GM23338 (cell line): ENCODE measurements at regions not wholly inside any gene's neighbourhood (a gene's known extent, or its start where the extent isn't known, plus 50 kb on each side); places are given as distances from the start of the nearest gene placed in this dataset.

Source experiments
- ATAC-seq: fragments of 200-7000 bp; cut with Tn5 transposase; 3 replicates; pipeline ENCODE4 v1.9.1; 2020
- DNase-seq: peaks from one replicate; pipeline ENCODE4 v3.0.0-alpha.2; 2015; ENCODE audit warnings: low spot score
- H2AFZ ChIP-seq: fragments of 200-600 bp; sonication (generic); 2 replicates; pipeline ENCODE4 v1.8.0; 2016; ENCODE audit warnings: antibody characterized with exemption, mild to moderate bottlenecking, moderate library complexity
- H3F3A ChIP-seq: fragments of 200-600 bp; sonication (generic); replicated peaks from 2 replicates; pipeline ENCODE4 v1.8.0; 2017; ENCODE audit warnings: antibody characterized with exemption, mixed run types, low read depth
- H3K27ac ChIP-seq: fragments of 200-600 bp; sonication (generic); 2 replicates; pipeline ENCODE4 v1.6.1; 2016; ENCODE audit warnings: low read depth
- H3K27me3 ChIP-seq: fragments of 200-600 bp; sonication (generic); 2 replicates; pipeline ENCODE4 v1.8.0; 2016; ENCODE audit warnings: mild to moderate bottlenecking, mixed run types, moderate library complexity; ENCODE audit not compliant: insufficient read depth
- H3K36me3 ChIP-seq: fragments of 200-600 bp; sonication (generic); 2 replicates; pipeline ENCODE4 v1.8.0; 2016; ENCODE audit warnings: mild to moderate bottlenecking; ENCODE audit not compliant: insufficient read depth
- H3K4me1 ChIP-seq: fragments of 200-600 bp; sonication (generic); 2 replicates; pipeline ENCODE4 v1.8.0; 2016; ENCODE audit warnings: mild to moderate bottlenecking, moderate library complexity; ENCODE audit not compliant: insufficient read depth
- H3K4me2 ChIP-seq: fragments of 200-600 bp; sonication (generic); 2 replicates; pipeline ENCODE4 v1.7.1; 2017; ENCODE audit warnings: mixed run types
- H3K4me3 ChIP-seq: fragments of 200-600 bp; sonication (generic); 2 replicates; pipeline ENCODE4 v1.6.1; 2016; ENCODE audit warnings: mixed run types
- H3K79me2 ChIP-seq: fragments of 200-600 bp; sonication (generic); replicated peaks from 2 replicates; pipeline ENCODE4 v1.8.0; 2017; ENCODE audit warnings: mild to moderate bottlenecking; ENCODE audit not compliant: insufficient read depth
- H3K9me2 ChIP-seq: fragments of 200-600 bp; sonication (generic); 2 replicates; pipeline ENCODE4 v1.8.0; 2017; ENCODE audit not compliant: insufficient read depth
- H4K20me1 ChIP-seq: fragments of 200-600 bp; sonication (generic); replicated peaks from 2 replicates; pipeline ENCODE4 v1.8.0; 2017; ENCODE audit warnings: mild to moderate bottlenecking; ENCODE audit not compliant: insufficient read depth
- H3K27ac Mint-ChIP-seq: 2 replicates; pipeline ENCODE4 v1.8.0; 2020; ENCODE audit warnings: inconsistent platforms, mild to moderate bottlenecking, moderate library complexity, mixed read lengths
- H3K27me3 Mint-ChIP-seq: 3 replicates; pipeline ENCODE4 v1.8.0; 2022; ENCODE audit warnings: low read depth, mild to moderate bottlenecking, moderate library complexity, mixed read lengths, inconsistent platforms; ENCODE audit not compliant: insufficient read depth, poor library complexity
- H3K36me3 Mint-ChIP-seq: 3 replicates; pipeline ENCODE4 v1.8.0; 2021; ENCODE audit warnings: low read depth, mild to moderate bottlenecking, inconsistent platforms, moderate library complexity, mixed read lengths
- H3K4me1 Mint-ChIP-seq: 3 replicates; pipeline ENCODE4 v1.8.0; 2020; ENCODE audit warnings: mild to moderate bottlenecking, inconsistent platforms, mixed read lengths
- H3K4me3 Mint-ChIP-seq: 3 replicates; pipeline ENCODE4 v1.8.0; 2021; ENCODE audit warnings: moderate library complexity, mild to moderate bottlenecking, inconsistent platforms, mixed read lengths
- H3K9me3 Mint-ChIP-seq: 3 replicates; pipeline ENCODE4 v1.8.0; 2020; ENCODE audit warnings: moderate library complexity, mild to moderate bottlenecking, inconsistent platforms, mixed read lengths
- EZH2 ChIP-seq: fragments of 200-600 bp; sonication (generic); IDR thresholded peaks from one replicate; pipeline ENCODE4 v1.8.0; 2017; ENCODE audit warnings: antibody characterized with exemption, mild to moderate bottlenecking, low read depth; ENCODE audit not compliant: unreplicated experiment
- EZH2phosphoT487 ChIP-seq: fragments of 200-600 bp; sonication (generic); IDR thresholded peaks from one replicate; pipeline ENCODE4 v1.8.1; 2018; ENCODE audit warnings: antibody characterized with exemption; ENCODE audit not compliant: unreplicated experiment
- ZNF114 ChIP-seq: fragments of 250-450 bp; sonication (Bioruptor Pico); IDR thresholded peaks from 2 replicates; pipeline ENCODE4 v1.5.0; 2020; ENCODE audit warnings: mild to moderate bottlenecking, moderate library complexity
- ZNF331 ChIP-seq: fragments of 250-450 bp; sonication (Bioruptor Pico); IDR thresholded peaks from 2 replicates; pipeline ENCODE4 v1.5.0; 2020; ENCODE audit warnings: low read depth, mild to moderate bottlenecking, moderate library complexity
- TF ChIP-seq, protein P1 (sequence below), 2 experiments: fragments of 200-600 bp in 1 of 2; sonication (generic) in 1 of 2; conservative IDR thresholded peaks; 2 replicates each; pipeline versions ENCODE4 v1.5.1 to v1.6.1; 2016 to 2017; ENCODE audit warnings: antibody characterized with exemption in 2 of 2, low read depth in 2 of 2, mild to moderate bottlenecking in 2 of 2, moderate library complexity in 1 of 2
- TF ChIP-seq, protein P2 (sequence below): fragments of 250-450 bp; sonication (Bioruptor Pico); IDR thresholded peaks from 2 replicates; pipeline ENCODE4 v1.5.0; 2020; ENCODE audit warnings: mild to moderate bottlenecking, moderate library complexity

DNA sequence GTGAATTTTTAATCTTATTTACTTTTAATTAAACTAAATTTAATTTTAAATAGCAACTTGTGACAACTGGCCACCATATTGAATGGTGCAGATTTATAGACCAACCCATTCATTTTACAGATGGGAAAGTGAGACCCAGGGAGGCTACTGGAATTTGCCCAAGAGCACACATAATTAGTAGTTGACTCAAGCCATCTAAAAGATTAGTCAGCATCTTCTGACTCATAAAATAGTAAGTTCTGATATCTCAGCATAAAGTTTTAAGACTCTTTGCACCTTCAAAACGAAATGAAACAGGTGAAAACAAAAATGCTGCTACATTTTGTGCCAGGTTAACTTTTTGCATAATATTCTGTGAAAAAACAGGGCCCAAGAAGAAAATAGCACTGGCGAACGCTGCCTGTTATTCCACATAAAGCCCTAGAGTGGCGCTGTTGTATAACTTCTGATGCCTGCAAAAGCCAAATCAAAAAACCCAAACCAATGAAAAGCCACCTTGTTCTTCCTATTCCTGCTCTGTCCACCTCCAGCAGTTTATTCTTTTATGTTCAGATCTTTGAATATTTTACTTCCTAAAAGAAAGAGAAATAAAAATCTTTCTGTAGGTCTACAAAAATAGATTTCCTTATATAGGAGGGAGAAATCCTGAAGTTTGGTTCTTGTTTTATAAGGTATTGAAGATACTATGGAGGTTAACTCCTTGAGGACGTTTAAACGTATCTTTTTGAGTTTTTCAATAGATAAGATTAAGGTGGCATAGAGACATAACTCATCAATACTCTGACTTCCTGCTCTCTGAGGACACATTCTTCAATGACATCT, 62.8 kb downstream of the OTOL1 start:
- Histone ChIP-seq H2AFZ (no peak overlapping the region), H3K4me1 (no peaks in the 10 kb centered on the region; the same call in 1 of the 2 replicates), H3F3A (no peaks in the 10 kb centered on the region), H3K9me2 (no peaks in the 10 kb centered on the region), H3K4me2 (no peak overlapping the region), H3K36me3 (no peaks in the 10 kb centered on the region), H3K27me3 (no peaks in the 10 kb centered on the region), H4K20me1 (no peaks in the 10 kb centered on the region), H3K79me2 (no peaks in the 10 kb centered on the region), H3K27ac (no peak overlapping the region), H3K4me3 (no peak overlapping the region)
- no peaks in the 10 kb centered on the region for H3K9me3 Mint-ChIP-seq
- peaks cover 10% of the 10 kb centered on the region for H3K4me1 Mint-ChIP-seq
- TF ChIP-seq, protein P1, sequence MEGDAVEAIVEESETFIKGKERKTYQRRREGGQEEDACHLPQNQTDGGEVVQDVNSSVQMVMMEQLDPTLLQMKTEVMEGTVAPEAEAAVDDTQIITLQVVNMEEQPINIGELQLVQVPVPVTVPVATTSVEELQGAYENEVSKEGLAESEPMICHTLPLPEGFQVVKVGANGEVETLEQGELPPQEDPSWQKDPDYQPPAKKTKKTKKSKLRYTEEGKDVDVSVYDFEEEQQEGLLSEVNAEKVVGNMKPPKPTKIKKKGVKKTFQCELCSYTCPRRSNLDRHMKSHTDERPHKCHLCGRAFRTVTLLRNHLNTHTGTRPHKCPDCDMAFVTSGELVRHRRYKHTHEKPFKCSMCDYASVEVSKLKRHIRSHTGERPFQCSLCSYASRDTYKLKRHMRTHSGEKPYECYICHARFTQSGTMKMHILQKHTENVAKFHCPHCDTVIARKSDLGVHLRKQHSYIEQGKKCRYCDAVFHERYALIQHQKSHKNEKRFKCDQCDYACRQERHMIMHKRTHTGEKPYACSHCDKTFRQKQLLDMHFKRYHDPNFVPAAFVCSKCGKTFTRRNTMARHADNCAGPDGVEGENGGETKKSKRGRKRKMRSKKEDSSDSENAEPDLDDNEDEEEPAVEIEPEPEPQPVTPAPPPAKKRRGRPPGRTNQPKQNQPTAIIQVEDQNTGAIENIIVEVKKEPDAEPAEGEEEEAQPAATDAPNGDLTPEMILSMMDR (conservative IDR thresholded peaks at IDR 0.05; ENCODE audit: low read depth in 2 of 2), result peak; percentile 87 to 96
- TF ChIP-seq ZNF114 (CRISPR knock-in tag), result no peak
- DNase-seq (peak; percentile 73), ATAC-seq (peak; percentile 51)
- H3K27ac Mint-ChIP-seq, result no peak overlapping the region
- H3K27me3 Mint-ChIP-seq, result peaks cover 2% of the 10 kb centered on the region
- no peak overlapping the region for H3K4me3 Mint-ChIP-seq
- no peaks in the 10 kb centered on the region for H3K36me3 Mint-ChIP-seq

GRCh38 chr3:161560008-161560637, 63.5 kb downstream of the OTOL1 start:
- no peaks in the 10 kb centered on the region for H3K9me2 ChIP-seq
- Mint-ChIP-seq H3K4me1 (peaks cover 10% of the 10 kb centered on the region), H3K36me3 (no peaks in the 10 kb centered on the region), H3K9me3 (no peaks in the 10 kb centered on the region), H3K27me3 (peaks cover 2% of the 10 kb centered on the region), H3K4me3 (no peak overlapping the region), H3K27ac (no peak overlapping the region)
- no peaks in the 10 kb centered on the region for H3F3A ChIP-seq
- H3K4me2 ChIP-seq, result no peak overlapping the region
- no peaks in the 10 kb centered on the region for H3K27me3 ChIP-seq
- H2AFZ ChIP-seq, result no peak overlapping the region
- ATAC-seq (peak; percentile 96), DNase-seq (peak; percentile 89)
- no peaks in the 10 kb centered on the region; the same call in 1 of the 2 replicates for H3K4me1 ChIP-seq
- no peaks in the 10 kb centered on the region for H3K79me2 ChIP-seq
- TF ChIP-seq, protein P2, sequence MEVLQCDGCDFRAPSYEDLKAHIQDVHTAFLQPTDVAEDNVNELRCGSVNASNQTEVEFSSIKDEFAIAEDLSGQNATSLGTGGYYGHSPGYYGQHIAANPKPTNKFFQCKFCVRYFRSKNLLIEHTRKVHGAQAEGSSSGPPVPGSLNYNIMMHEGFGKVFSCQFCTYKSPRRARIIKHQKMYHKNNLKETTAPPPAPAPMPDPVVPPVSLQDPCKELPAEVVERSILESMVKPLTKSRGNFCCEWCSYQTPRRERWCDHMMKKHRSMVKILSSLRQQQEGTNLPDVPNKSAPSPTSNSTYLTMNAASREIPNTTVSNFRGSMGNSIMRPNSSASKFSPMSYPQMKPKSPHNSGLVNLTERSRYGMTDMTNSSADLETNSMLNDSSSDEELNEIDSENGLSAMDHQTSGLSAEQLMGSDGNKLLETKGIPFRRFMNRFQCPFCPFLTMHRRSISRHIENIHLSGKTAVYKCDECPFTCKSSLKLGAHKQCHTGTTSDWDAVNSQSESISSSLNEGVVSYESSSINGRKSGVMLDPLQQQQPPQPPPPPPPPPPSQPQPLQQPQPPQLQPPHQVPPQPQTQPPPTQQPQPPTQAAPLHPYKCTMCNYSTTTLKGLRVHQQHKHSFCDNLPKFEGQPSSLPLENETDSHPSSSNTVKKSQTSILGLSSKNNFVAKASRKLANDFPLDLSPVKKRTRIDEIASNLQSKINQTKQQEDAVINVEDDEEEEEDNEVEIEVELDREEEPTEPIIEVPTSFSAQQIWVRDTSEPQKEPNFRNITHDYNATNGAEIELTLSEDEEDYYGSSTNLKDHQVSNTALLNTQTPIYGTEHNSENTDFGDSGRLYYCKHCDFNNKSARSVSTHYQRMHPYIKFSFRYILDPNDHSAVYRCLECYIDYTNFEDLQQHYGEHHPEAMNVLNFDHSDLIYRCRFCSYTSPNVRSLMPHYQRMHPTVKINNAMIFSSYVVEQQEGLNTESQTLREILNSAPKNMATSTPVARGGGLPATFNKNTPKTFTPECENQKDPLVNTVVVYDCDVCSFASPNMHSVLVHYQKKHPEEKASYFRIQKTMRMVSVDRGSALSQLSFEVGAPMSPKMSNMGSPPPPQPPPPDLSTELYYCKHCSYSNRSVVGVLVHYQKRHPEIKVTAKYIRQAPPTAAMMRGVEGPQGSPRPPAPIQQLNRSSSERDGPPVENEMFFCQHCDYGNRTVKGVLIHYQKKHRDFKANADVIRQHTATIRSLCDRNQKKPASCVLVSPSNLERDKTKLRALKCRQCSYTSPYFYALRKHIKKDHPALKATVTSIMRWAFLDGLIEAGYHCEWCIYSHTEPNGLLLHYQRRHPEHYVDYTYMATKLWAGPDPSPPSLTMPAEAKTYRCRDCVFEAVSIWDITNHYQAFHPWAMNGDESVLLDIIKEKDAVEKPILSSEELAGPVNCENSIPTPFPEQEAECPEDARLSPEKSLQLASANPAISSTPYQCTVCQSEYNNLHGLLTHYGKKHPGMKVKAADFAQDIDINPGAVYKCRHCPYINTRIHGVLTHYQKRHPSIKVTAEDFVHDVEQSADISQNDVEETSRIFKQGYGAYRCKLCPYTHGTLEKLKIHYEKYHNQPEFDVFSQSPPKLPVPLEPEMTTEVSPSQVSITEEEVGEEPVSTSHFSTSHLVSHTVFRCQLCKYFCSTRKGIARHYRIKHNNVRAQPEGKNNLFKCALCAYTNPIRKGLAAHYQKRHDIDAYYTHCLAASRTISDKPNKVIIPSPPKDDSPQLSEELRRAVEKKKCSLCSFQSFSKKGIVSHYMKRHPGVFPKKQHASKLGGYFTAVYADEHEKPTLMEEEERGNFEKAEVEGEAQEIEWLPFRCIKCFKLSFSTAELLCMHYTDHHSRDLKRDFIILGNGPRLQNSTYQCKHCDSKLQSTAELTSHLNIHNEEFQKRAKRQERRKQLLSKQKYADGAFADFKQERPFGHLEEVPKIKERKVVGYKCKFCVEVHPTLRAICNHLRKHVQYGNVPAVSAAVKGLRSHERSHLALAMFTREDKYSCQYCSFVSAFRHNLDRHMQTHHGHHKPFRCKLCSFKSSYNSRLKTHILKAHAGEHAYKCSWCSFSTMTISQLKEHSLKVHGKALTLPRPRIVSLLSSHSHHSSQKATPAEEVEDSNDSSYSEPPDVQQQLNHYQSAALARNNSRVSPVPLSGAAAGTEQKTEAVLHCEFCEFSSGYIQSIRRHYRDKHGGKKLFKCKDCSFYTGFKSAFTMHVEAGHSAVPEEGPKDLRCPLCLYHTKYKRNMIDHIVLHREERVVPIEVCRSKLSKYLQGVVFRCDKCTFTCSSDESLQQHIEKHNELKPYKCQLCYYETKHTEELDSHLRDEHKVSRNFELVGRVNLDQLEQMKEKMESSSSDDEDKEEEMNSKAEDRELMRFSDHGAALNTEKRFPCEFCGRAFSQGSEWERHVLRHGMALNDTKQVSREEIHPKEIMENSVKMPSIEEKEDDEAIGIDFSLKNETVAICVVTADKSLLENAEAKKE, result no peak
- no peak for TF ChIP-seq EZH2
- TF ChIP-seq, protein P1 (conservative IDR thresholded peaks at IDR 0.05; ENCODE audit: low read depth in 2 of 2), result peak; percentile 94 to 96
- TF ChIP-seq ZNF331 (CRISPR knock-in tag), result no peak
- no peak for TF ChIP-seq EZH2phosphoT487
- H3K27ac ChIP-seq, result no peak overlapping the region
- no peaks in the 10 kb centered on the region for H4K20me1 ChIP-seq
- no peak overlapping the region for H3K4me3 ChIP-seq
- no peaks in the 10 kb centered on the region for H3K36me3 ChIP-seq
